SK-N-SH (cell line): ENCODE measurements at regions not wholly inside any gene's neighbourhood (a gene's known extent, or its start where the extent isn't known, plus 50 kb on each side); places are given as distances from the start of the nearest gene placed in this dataset.
"Not testable (repeated sequence)": the region's sequence is repeated elsewhere in the genome, so short reads cannot be mapped to it uniquely, and the experiment has no call there.

ENCODE experiments used
- CTCF ChIA-PET: fragments of 300-600, 350-600 bp; formaldehyde crosslinking; extraction: SDS; loops from one replicate; lab custom pipeline; 2021; lab: Yijun Ruan, JAX
- POLR2A ChIA-PET: fragments of 350-600 bp; sonication (Branson Sonifier 250); formaldehyde crosslinking; extraction: SDS; loops from one replicate; lab custom pipeline; 2020; ENCODE audit warnings: antibody characterized with exemption, inconsistent platforms; lab: Yijun Ruan, JAX
- DNase-seq: peaks from one replicate; pipeline ENCODE4 v3.0.0; 2012
- H2AFZ ChIP-seq: fragments of 200-600 bp; sonication (generic); 2 replicates; pipeline ENCODE4 v1.8.1; 2016; ENCODE audit warnings: antibody characterized with exemption, mild to moderate bottlenecking, low read depth
- H3F3A ChIP-seq: fragments of 200-600 bp; sonication (generic); replicated peaks from 2 replicates; pipeline ENCODE3; 2016; ENCODE audit warnings: antibody characterized with exemption, mild to moderate bottlenecking; ENCODE audit not compliant: insufficient read depth
- H3K27ac ChIP-seq, 2 experiments: fragments of 200-500 bp in 1 of 2; fragments of 200-600 bp in 1 of 2; sonication (Bioruptor generic) in 1 of 2; sonication (generic), shearing (Covaris generic) in 1 of 2; 2 replicates each; pipeline versions ENCODE4 v1.5.1 to v1.6.1; 2014 to 2016; ENCODE audit warnings: low read depth in 2 of 2, inconsistent platforms in 1 of 2, low read length in 1 of 2, mild to moderate bottlenecking in 1 of 2, mixed read lengths in 1 of 2
- H3K27me3 ChIP-seq: fragments of 200-600 bp; sonication (generic), shearing (Covaris generic); 2 replicates; pipeline ENCODE4 v1.6.1; 2016; ENCODE audit warnings: mixed run types; ENCODE audit not compliant: insufficient read depth
- H3K36me3 ChIP-seq, 2 experiments: fragments of 200-500 bp in 1 of 2; fragments of 200-600 bp in 1 of 2; sonication (Bioruptor generic) in 1 of 2; sonication (generic) in 1 of 2; replicated peaks in 1 of 2; 2 replicates each; pipeline versions ENCODE3 to v1.5.1; 2014 to 2016; ENCODE audit warnings: low read length in 1 of 2, mild to moderate bottlenecking in 1 of 2; ENCODE audit not compliant: insufficient read depth in 2 of 2, control insufficient read depth in 1 of 2
- H3K4me1 ChIP-seq, 2 experiments: fragments of 200-500 bp in 1 of 2; fragments of 200-600 bp in 1 of 2; sonication (Bioruptor generic) in 1 of 2; sonication (generic), shearing (Covaris generic) in 1 of 2; 2 replicates each; pipeline versions ENCODE4 v1.5.1 to v1.6.1; 2014 to 2016; ENCODE audit warnings: low read depth in 1 of 2, low read length in 1 of 2, mixed run types in 1 of 2; ENCODE audit not compliant: insufficient read depth in 2 of 2, control insufficient read depth in 1 of 2
- H3K4me2 ChIP-seq: fragments of 200-600 bp; sonication (generic), shearing (Covaris generic); 2 replicates; pipeline ENCODE4 v1.6.1; 2017; ENCODE audit warnings: mixed run types
- H3K4me3 ChIP-seq, 2 experiments: fragments of 200-500 bp in 1 of 2; fragments of 200-600 bp in 1 of 2; sonication (Bioruptor generic) in 1 of 2; sonication (generic), shearing (Covaris generic) in 1 of 2; 2 replicates each; pipeline versions ENCODE4 v1.5.1 to v1.8.1; 2014 to 2016; ENCODE audit warnings: low read depth in 2 of 2, inconsistent platforms in 1 of 2, low read length in 1 of 2, mild to moderate bottlenecking in 1 of 2, mixed read lengths in 1 of 2, moderate library complexity in 1 of 2
- H3K79me2 ChIP-seq: fragments of 200-600 bp; sonication (generic); 2 replicates; pipeline ENCODE4 v1.8.1; 2017; ENCODE audit warnings: mild to moderate bottlenecking; ENCODE audit not compliant: insufficient read depth
- H3K9ac ChIP-seq: fragments of 200-600 bp; sonication (generic); 2 replicates; pipeline ENCODE4 v1.6.1; 2017; ENCODE audit warnings: mixed run types
- H3K9me2 ChIP-seq: fragments of 200-600 bp; sonication (generic); 2 replicates; pipeline ENCODE4 v1.6.1; 2017; ENCODE audit warnings: mixed run types
- H3K9me3 ChIP-seq: fragments of 200-600 bp; sonication (generic); 2 replicates; pipeline ENCODE4 v1.6.1; 2017; ENCODE audit warnings: mixed run types, mild to moderate bottlenecking, moderate library complexity
- H4K20me1 ChIP-seq: fragments of 200-600 bp; sonication (generic); 2 replicates; pipeline ENCODE4 v1.6.1; 2017; ENCODE audit warnings: mild to moderate bottlenecking, mixed run types; ENCODE audit not compliant: insufficient read depth
- CHD2 ChIP-seq: fragments of 150-350 bp; IDR thresholded peaks from 2 replicates; pipeline ENCODE4 v1.6.1; 2018; ENCODE audit warnings: low read length; ENCODE audit not compliant: partially characterized antibody
- CTCF ChIP-seq: fragments of 200-600 bp; sonication (generic); IDR thresholded peaks from 2 replicates; pipeline ENCODE4 v1.6.1; 2017; ENCODE audit warnings: antibody characterized with exemption, mild to moderate bottlenecking, moderate library complexity
- ELF1 ChIP-seq: IDR thresholded peaks from 2 replicates; pipeline ENCODE4 v1.4.0; 2012
- EP300 ChIP-seq, 2 experiments: IDR thresholded peaks; 2 replicates each; pipeline versions ENCODE4 v1.4.0 to v1.6.1; 2012; ENCODE audit warnings: borderline replicate concordance in 1 of 2, low read depth in 1 of 2, low read length in 1 of 2
- EZH2phosphoT487 ChIP-seq: fragments of 200-600 bp; sonication (generic); IDR thresholded peaks from 2 replicates; pipeline ENCODE4 v1.6.1; 2017; ENCODE audit warnings: low read depth, mixed run types, mild to moderate bottlenecking, antibody characterized with exemption, moderate library complexity, borderline replicate concordance
- FOXM1 ChIP-seq: IDR thresholded peaks from 2 replicates; pipeline ENCODE4 v1.4.0; 2012; ENCODE audit warnings: low read depth, mild to moderate bottlenecking
- GATA2 ChIP-seq: sonication (generic); formaldehyde crosslinking; IDR thresholded peaks from 2 replicates; pipeline ENCODE4 v1.5.0; 2020; ENCODE audit warnings: mild to moderate bottlenecking, missing genetic modification reagents
- NRF1 ChIP-seq: IDR thresholded peaks from 2 replicates; pipeline ENCODE4 v1.6.1; 2012; ENCODE audit warnings: low read depth, mild to moderate bottlenecking, low read length
- PBX3 ChIP-seq: IDR thresholded peaks from 2 replicates; pipeline ENCODE4; 2012
- POLR2AphosphoS5 ChIP-seq: IDR thresholded peaks from 2 replicates; pipeline ENCODE4 v1.6.1; 2012; ENCODE audit warnings: low read depth, low read length
- RAD21 ChIP-seq: IDR thresholded peaks from 2 replicates; pipeline ENCODE4 v1.6.1; 2012; ENCODE audit warnings: mild to moderate bottlenecking, low read length
- RXRA ChIP-seq: IDR thresholded peaks from 2 replicates; pipeline ENCODE4 v1.4.0; 2012; ENCODE audit warnings: low read depth, mild to moderate bottlenecking, borderline replicate concordance
- SIN3A ChIP-seq: IDR thresholded peaks from 2 replicates; pipeline ENCODE4 v1.6.1; 2012; ENCODE audit warnings: low read depth, mild to moderate bottlenecking, low read length, moderate library complexity, borderline replicate concordance
- SMC3 ChIP-seq: IDR thresholded peaks from 2 replicates; pipeline ENCODE4 v1.6.1; 2012; ENCODE audit warnings: low read depth, low read length, improper control_type of control experiment
- TAF1 ChIP-seq: IDR thresholded peaks from 2 replicates; pipeline ENCODE4 v1.6.1; 2012; ENCODE audit warnings: low read depth, mild to moderate bottlenecking, low read length, moderate library complexity, borderline replicate concordance
- TEAD4 ChIP-seq: IDR thresholded peaks from 2 replicates; pipeline ENCODE4 v1.4.0; 2012; ENCODE audit warnings: mild to moderate bottlenecking, borderline replicate concordance; ENCODE audit not compliant: insufficient read depth
- USF2 ChIP-seq: fragments of 150-350 bp; IDR thresholded peaks from 2 replicates; pipeline ENCODE4 v1.6.1; 2017; ENCODE audit warnings: antibody characterized with exemption, low read length, low read depth, borderline replicate concordance
- ZBTB33 ChIP-seq: IDR thresholded peaks from 2 replicates; pipeline ENCODE4 v1.4.0; 2012; ENCODE audit warnings: low read depth, borderline replicate concordance
- WGBS: methylation state at CpG from one replicate; pipeline ENCODE4 v1.1.6; 2017; ENCODE audit warnings: low lambda C conversion rate; 5-methylcytosine and 5-hydroxymethylcytosine counted together

GRCh38 chr10:27341001-27341400, 100.4 kb upstream of the ACBD5 start:
- Histone ChIP-seq H3K9me3 (no peaks in the 10 kb centered on the region), H3K27ac (no peak overlapping the region), H3K4me2 (no peak overlapping the region), H3K79me2 (no peaks in the 10 kb centered on the region), H3F3A (no peaks in the 10 kb centered on the region), H2AFZ (no peak overlapping the region), H3K36me3 (no peaks in the 10 kb centered on the region), H3K9ac (no peak overlapping the region), H4K20me1 (no peaks in the 10 kb centered on the region), H3K4me1 (peaks cover 0 to 2% of the 10 kb centered on the region in 2 experiments; a peak in 1 of 4 replicates), H3K9me2 (no peaks in the 10 kb centered on the region), H3K4me3 (no peak overlapping the region), H3K27me3 (no peaks in the 10 kb centered on the region)
- CTCF ChIA-PET: no interaction called here
- no peak for DNase-seq
- POLR2A ChIA-PET: no interaction called here
- TF ChIP-seq NRF1 (no peak), GATA2 (CRISPR knock-in tag) (no peak), POLR2AphosphoS5 (no peak), EP300 (IDR thresholded peaks at IDR 0.05; ENCODE audit: borderline replicate concordance in 1 of 2, low read depth in 1 of 2, low read length in 1 of 2) (no peak), EZH2phosphoT487 (no peak), FOXM1 (no peak), RXRA (no peak), TAF1 (no peak), USF2 (no peak), CHD2 (no peak), SMC3 (no peak), CTCF (no peak), ZBTB33 (no peak), PBX3 (no peak), ELF1 (no peak), RAD21 (no peak), TEAD4 (no peak), SIN3A (no peak)
- 33% methylated on average over 3 of the region's 3 CpGs for WGBS

- H3K36me3 ChIP-seq, H3K9me3 ChIP-seq, DNase-seq, H3K4me1 ChIP-seq, H3K27me3 ChIP-seq, H3K79me2 ChIP-seq, H3K4me2 ChIP-seq, H3K9me2 ChIP-seq, H2AFZ ChIP-seq, H3F3A ChIP-seq, H3K9ac ChIP-seq, H3K27ac ChIP-seq, CTCF ChIA-PET, H4K20me1 ChIP-seq, POLR2A ChIA-PET, H3K4me3 ChIP-seq: not testable (repeated sequence)
- 13% methylated on average over 3 of the region's 3 CpGs for WGBS
These were observed 94.6 kb upstream of the ACBD5 start for GRCh38 chr10:27335246-27335645.
